ENCODE measurements at regions not wholly inside any gene's neighbourhood (a gene's known extent, or its start where the extent isn't known, plus 50 kb on each side); places are given as distances from the start of the nearest gene placed in this dataset.

DNA sequence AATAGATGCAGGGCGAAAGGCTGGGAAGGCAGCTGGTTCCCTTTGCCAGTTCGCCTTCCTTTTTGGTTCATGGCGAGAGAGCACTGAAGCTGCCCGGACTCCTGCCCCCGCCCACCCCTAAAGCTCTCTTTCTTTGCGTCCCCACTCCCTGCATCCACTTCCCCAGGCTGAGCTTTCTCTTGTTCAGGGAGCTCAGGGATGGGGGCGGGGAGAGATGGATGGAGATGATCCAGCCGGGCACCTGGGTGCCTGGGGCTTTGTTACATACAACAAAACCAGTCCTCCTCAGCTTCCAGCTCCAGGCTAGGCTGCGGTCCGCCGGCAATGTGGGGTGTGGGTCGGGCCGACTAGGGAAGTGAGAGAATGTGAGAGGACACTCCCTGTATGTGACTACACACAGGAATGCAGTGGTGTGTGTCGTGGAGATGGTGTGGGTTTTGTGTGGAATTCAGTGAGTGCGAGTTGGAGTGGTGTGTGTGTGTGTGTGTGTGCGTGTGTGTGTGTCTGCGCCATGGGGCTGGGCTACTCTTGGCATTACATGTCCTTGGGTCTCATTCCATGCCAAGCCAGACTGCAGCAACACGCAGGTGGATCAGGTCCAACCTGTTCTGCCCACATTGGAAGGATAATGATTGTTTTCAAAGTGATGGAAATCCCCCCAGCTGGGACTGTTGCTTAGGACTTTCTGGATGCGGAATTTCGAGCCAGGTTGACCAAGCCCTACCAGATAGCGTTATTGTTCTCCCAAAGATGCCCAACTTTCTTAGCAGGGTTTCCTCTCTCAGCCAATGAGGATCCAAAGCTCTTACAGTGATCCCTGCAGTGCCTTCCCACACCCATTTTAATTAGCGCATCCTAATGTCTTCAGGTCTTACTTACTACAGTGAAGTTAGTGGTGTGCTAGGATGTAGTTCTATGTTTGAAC is 149.4 kb upstream of the CHRDL1 start:
- ATAC-seq (no peak), DNase-seq (ENCODE audit: low read depth, low spot score) (no peak)
- H3K27me3 ChIP-seq (ENCODE audit: control insufficient read depth, insufficient read depth, low read length), result peaks cover 2% of the 10 kb centered on the region; the same call in 1 of the 2 replicates
- no peaks in the 10 kb centered on the region for H3K9me3 ChIP-seq (ENCODE audit: control insufficient read depth, insufficient read depth, low read depth, low read length)
- TF ChIP-seq TCF7L2 (IDR thresholded peaks at IDR 0.05; ENCODE audit: low read depth, low read length) (no peak), REST (IDR thresholded peaks at IDR 0.05; ENCODE audit: insufficient read depth in 1 of 2, low read depth in 2 of 2, low read length in 1 of 2) (no peak), POLR2AphosphoS5 (IDR thresholded peaks at IDR 0.05; ENCODE audit: low read depth, low read length) (no peak), SIN3A (IDR thresholded peaks at IDR 0.05; ENCODE audit: borderline replicate concordance, insufficient read depth, low read depth, low read length) (no peak), CTCF (IDR thresholded peaks at IDR 0.05) (no peak)
- BruUV-seq (replicated peaks), result no TSS peak
- no peaks in the 10 kb centered on the region for H3K4me1 ChIP-seq (ENCODE audit: control insufficient read depth, insufficient read depth, low read length)
- H3K36me3 ChIP-seq (ENCODE audit: control insufficient read depth, insufficient read depth, low read length), result no peaks in the 10 kb centered on the region
- intact Hi-C loops (cut with micrococcal nuclease; ENCODE audit: unreplicated experiment), result no loop called here
- ChIA-PET POLR2A (no interaction called here), CTCF (no interaction called here)
- in situ Hi-C loops (cut with HindIII; ENCODE audit: low pct_unique_long_range_greater_than_20kb, low sequenced_read_pairs), result no loop called here
- H3K4me3 ChIP-seq (ENCODE audit: low read depth in 2 of 2, low read length in 2 of 2), result no peak overlapping the region
- no peak overlapping the region for H3K27ac ChIP-seq (ENCODE audit: low read length)

DNA sequence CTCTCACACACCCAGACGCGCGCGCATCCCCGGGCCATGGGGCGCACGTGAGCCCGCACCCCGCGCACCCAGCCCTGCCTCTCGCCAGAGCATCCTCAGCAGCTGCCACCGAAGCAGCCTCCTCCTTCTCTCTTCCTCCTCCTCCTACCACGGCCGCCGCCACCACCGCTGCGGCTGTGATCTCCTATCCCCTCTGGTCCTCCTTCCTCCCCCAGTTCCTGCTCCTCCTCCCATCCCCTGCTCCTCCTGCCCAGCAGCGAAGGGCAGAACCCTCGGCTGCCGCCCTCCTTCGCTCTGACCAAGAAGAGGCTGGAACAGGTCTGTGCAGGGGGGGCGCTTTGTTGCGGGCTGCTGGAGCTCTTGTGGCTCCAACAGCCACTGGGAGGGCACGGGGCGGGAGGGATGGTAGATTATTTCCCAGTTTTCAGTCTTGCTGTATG is 148.7 kb upstream of the CHRDL1 start:
- CTCF ChIA-PET, result no interaction called here
- in situ Hi-C loops (cut with HindIII; ENCODE audit: low pct_unique_long_range_greater_than_20kb, low sequenced_read_pairs) (no loop called here), intact Hi-C loops (cut with micrococcal nuclease; ENCODE audit: unreplicated experiment) (no loop called here)
- no TSS peak for BruUV-seq (replicated peaks)
- POLR2A ChIA-PET, result no interaction called here
- DNase-seq (ENCODE audit: low read depth, low spot score) (no peak), ATAC-seq (no peak; the same call in 1 of the 2 replicates)
- Histone ChIP-seq H3K36me3 (ENCODE audit: control insufficient read depth, insufficient read depth, low read length) (no peaks in the 10 kb centered on the region), H3K27me3 (ENCODE audit: control insufficient read depth, insufficient read depth, low read length) (peaks cover 2% of the 10 kb centered on the region; the same call in 1 of the 2 replicates), H3K4me1 (ENCODE audit: control insufficient read depth, insufficient read depth, low read length) (no peaks in the 10 kb centered on the region), H3K4me3 (ENCODE audit: low read depth in 2 of 2, low read length in 2 of 2) (no peak overlapping the region), H3K27ac (ENCODE audit: low read length) (no peak overlapping the region), H3K9me3 (ENCODE audit: control insufficient read depth, insufficient read depth, low read depth, low read length) (no peaks in the 10 kb centered on the region)
- TF ChIP-seq CTCF (IDR thresholded peaks at IDR 0.05) (no peak), REST (IDR thresholded peaks at IDR 0.05; ENCODE audit: insufficient read depth in 1 of 2, low read depth in 2 of 2, low read length in 1 of 2) (no peak), POLR2AphosphoS5 (IDR thresholded peaks at IDR 0.05; ENCODE audit: low read depth, low read length) (no peak), SIN3A (IDR thresholded peaks at IDR 0.05; ENCODE audit: borderline replicate concordance, insufficient read depth, low read depth, low read length) (no peak), TCF7L2 (IDR thresholded peaks at IDR 0.05; ENCODE audit: low read depth, low read length) (no peak)

Measured in Panc1 (cell line).